ENCODE measurements at regions not wholly inside any gene's neighbourhood (a gene's known extent, or its start where the extent isn't known, plus 50 kb on each side); places are given as distances from the start of the nearest gene placed in this dataset.
A peak's percentile ranks its signal among the peaks of the same experiment; 100 is the strongest.

- Histone ChIP-seq H3K4me3 (ENCODE audit: low read depth in 1 of 3, low read length in 3 of 3) (no peak overlapping the region), H3K27me3 (ENCODE audit: control insufficient read depth in 3 of 3, insufficient read depth in 3 of 3, low read length in 3 of 3) (no peaks in the 10 kb centered on the region), H3K9me3 (ENCODE audit: control insufficient read depth in 2 of 2, insufficient read depth in 1 of 2, low read depth in 1 of 2, low read length in 1 of 2) (no peaks in the 10 kb centered on the region), H3K4me1 (ENCODE audit: control insufficient read depth in 3 of 3, insufficient read depth in 2 of 3, low read depth in 1 of 3, low read length in 2 of 3) (no peaks in the 10 kb centered on the region), H3K36me3 (ENCODE audit: control insufficient read depth in 3 of 3, insufficient read depth in 2 of 3, low read depth in 1 of 3, low read length in 3 of 3) (no peaks in the 10 kb centered on the region), H3K27ac (ENCODE audit: low read depth in 1 of 3, low read length in 2 of 3) (no peak overlapping the region)
- WGBS, 3 donors = 56 to 75% (median 66%) methylated on average over 25 of the region's 25 CpGs
- no peak for DNase-seq
- FAIRE-seq = no peak
Observed at GRCh38 chr9:134521817-134522501, 119.6 kb upstream of the COL5A1 start.

DNA sequence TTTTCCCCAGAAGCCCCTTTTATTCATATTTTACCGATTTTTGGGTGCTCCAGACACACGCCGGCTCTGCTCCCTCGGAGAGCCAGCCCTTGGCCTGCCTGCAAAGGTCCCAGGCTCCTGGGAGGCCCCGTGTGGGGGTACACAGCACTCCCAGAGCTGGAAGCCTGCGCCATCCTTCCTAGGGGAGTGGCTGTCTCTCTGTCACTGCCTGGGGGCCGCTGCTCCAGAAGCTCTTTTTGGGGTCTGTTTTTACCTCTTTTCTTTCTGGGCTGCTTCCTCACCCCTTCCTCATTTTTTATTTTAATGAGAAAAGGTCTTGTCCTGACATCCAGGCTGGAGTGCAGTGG lies 119.1 kb upstream of the COL5A1 start:
- H3K4me3 ChIP-seq (ENCODE audit: low read depth in 1 of 3, low read length in 3 of 3) = no peak overlapping the region
- H3K4me1 ChIP-seq (ENCODE audit: control insufficient read depth in 3 of 3, insufficient read depth in 2 of 3, low read depth in 1 of 3, low read length in 2 of 3) = no peaks in the 10 kb centered on the region
- no peaks in the 10 kb centered on the region for H3K9me3 ChIP-seq (ENCODE audit: control insufficient read depth in 2 of 2, insufficient read depth in 1 of 2, low read depth in 1 of 2, low read length in 1 of 2)
- H3K36me3 ChIP-seq (ENCODE audit: control insufficient read depth in 3 of 3, insufficient read depth in 2 of 3, low read depth in 1 of 3, low read length in 3 of 3) = no peaks in the 10 kb centered on the region
- WGBS, 3 donors = 75 to 82% (median 76%) methylated on average over 7 of the region's 7 CpGs
- no peak for DNase-seq
- no peak overlapping the region for H3K27ac ChIP-seq (ENCODE audit: low read depth in 1 of 3, low read length in 2 of 3)
- FAIRE-seq = no peak
- H3K27me3 ChIP-seq (ENCODE audit: control insufficient read depth in 3 of 3, insufficient read depth in 3 of 3, low read length in 3 of 3) = no peaks in the 10 kb centered on the region

DNA sequence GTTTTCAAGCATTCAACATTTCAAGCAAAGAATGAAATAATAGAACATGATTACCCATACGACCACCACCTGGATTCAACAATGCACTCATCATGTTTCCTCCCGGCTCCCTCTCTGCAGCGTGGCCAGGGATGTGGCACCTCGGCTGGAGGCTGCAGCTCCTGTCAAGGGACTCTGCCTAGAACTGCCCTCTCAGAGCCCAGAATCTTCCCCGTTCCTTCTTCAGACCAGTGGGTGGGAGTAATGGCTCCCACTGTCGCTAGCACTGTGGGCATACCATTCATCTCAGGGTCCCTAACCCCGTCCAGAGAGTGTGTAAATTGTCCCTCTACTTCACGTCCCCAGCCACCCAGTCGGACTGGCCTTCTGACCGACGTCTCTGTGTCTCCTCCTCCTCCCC lies 118.6 kb upstream of the COL5A1 start:
- DNase-seq = no peak
- no peak overlapping the region for H3K27ac ChIP-seq (ENCODE audit: low read depth in 1 of 3, low read length in 2 of 3)
- 77 to 85% (median 77%) methylated on average over 11 of the region's 11 CpGs for WGBS, 3 donors
- no peaks in the 10 kb centered on the region for H3K27me3 ChIP-seq (ENCODE audit: control insufficient read depth in 3 of 3, insufficient read depth in 3 of 3, low read length in 3 of 3)
- no peaks in the 10 kb centered on the region for H3K36me3 ChIP-seq (ENCODE audit: control insufficient read depth in 3 of 3, insufficient read depth in 2 of 3, low read depth in 1 of 3, low read length in 3 of 3)
- H3K9me3 ChIP-seq (ENCODE audit: control insufficient read depth in 2 of 2, insufficient read depth in 1 of 2, low read depth in 1 of 2, low read length in 1 of 2) = no peaks in the 10 kb centered on the region
- H3K4me1 ChIP-seq (ENCODE audit: control insufficient read depth in 3 of 3, insufficient read depth in 2 of 3, low read depth in 1 of 3, low read length in 2 of 3) = no peaks in the 10 kb centered on the region
- no peak overlapping the region for H3K4me3 ChIP-seq (ENCODE audit: low read depth in 1 of 3, low read length in 3 of 3)
- no peak for FAIRE-seq

GRCh38 chr9:134525070-134525815 lies 116.4 kb upstream of the COL5A1 start:
- WGBS, 3 donors = 82 to 87% (median 85%) methylated on average over 26 of the region's 26 CpGs
- FAIRE-seq (no peak), DNase-seq (no peak)
- Histone ChIP-seq H3K4me3 (ENCODE audit: low read depth in 1 of 3, low read length in 3 of 3) (no peak overlapping the region), H3K4me1 (ENCODE audit: control insufficient read depth in 3 of 3, insufficient read depth in 2 of 3, low read depth in 1 of 3, low read length in 2 of 3) (no peaks in the 10 kb centered on the region), H3K27ac (ENCODE audit: low read depth in 1 of 3, low read length in 2 of 3) (peak overlapping the region in 1 of 3 donors; percentile 59), H3K27me3 (ENCODE audit: control insufficient read depth in 3 of 3, insufficient read depth in 3 of 3, low read length in 3 of 3) (no peaks in the 10 kb centered on the region), H3K9me3 (ENCODE audit: control insufficient read depth in 2 of 2, insufficient read depth in 1 of 2, low read depth in 1 of 2, low read length in 1 of 2) (peaks cover 0 to under 1% of the 10 kb centered on the region in 2 donors), H3K36me3 (ENCODE audit: control insufficient read depth in 3 of 3, insufficient read depth in 2 of 3, low read depth in 1 of 3, low read length in 3 of 3) (no peaks in the 10 kb centered on the region)

- DNase-seq (peak in 1 of 2 donors; percentile 31), FAIRE-seq (no peak)
- 65 to 83% (median 75%) methylated on average over 26 of the region's 26 CpGs for WGBS, 3 donors
- Histone ChIP-seq H3K9me3 (ENCODE audit: control insufficient read depth in 2 of 2, insufficient read depth in 1 of 2, low read depth in 1 of 2, low read length in 1 of 2) (peaks cover 0 to 7% of the 10 kb centered on the region in 2 donors), H3K27ac (ENCODE audit: low read depth in 1 of 3, low read length in 2 of 3) (peak overlapping the region in 2 of 3 donors; percentile 59 to 63), H3K27me3 (ENCODE audit: control insufficient read depth in 3 of 3, insufficient read depth in 3 of 3, low read length in 3 of 3) (no peaks in the 10 kb centered on the region), H3K4me3 (ENCODE audit: low read depth in 1 of 3, low read length in 3 of 3) (no peak overlapping the region), H3K36me3 (ENCODE audit: control insufficient read depth in 3 of 3, insufficient read depth in 2 of 3, low read depth in 1 of 3, low read length in 3 of 3) (no peaks in the 10 kb centered on the region), H3K4me1 (ENCODE audit: control insufficient read depth in 3 of 3, insufficient read depth in 2 of 3, low read depth in 1 of 3, low read length in 2 of 3) (no peaks in the 10 kb centered on the region)
Observed at GRCh38 chr9:134525841-134526583, 115.6 kb upstream of the COL5A1 start.

DNA sequence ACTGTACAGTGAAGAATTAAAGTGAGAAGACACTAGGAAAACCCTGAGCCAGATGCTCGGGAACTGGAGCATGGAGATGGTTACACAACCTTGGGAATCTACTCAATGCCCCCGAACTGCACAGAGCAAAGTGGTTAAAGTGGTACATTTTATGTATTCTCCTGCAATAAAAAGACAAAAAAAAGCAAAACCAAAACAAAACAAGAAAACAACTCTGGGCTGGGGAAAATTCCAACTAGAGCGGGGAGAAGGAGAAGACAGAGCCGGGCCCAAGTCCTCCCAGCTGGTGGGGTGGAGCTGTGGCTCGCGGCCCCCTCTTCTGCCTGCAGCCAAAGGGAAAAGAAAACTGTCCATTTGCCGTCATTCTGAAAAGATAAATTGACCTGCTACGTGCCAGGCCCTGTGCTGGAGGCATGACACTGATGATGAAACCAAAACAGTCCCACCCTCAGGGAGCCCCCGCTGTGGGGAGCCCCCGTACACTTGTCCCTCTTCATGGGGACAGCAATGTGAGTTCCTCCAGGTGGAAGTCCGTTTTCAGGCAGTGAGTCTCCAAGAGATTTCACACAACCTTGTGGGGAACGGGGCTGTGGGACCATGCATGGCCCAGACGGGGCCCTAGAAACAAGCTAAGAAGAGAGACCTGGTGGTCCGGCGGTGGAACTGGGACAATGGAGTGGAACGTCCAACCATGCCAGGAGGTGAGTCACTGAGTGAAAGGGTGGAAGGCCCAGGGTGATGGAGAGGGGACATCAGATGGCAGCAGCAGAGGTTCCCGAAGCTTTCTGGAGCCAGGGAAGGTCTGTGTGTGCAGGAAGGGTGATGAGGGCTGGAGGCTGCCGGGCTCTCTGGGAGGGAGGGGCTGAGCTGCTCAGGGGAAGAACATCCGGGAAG lies 114.8 kb upstream of the COL5A1 start:
- Histone ChIP-seq H3K27me3 (ENCODE audit: control insufficient read depth in 3 of 3, insufficient read depth in 3 of 3, low read length in 3 of 3) (no peaks in the 10 kb centered on the region), H3K36me3 (ENCODE audit: control insufficient read depth in 3 of 3, insufficient read depth in 2 of 3, low read depth in 1 of 3, low read length in 3 of 3) (no peaks in the 10 kb centered on the region), H3K9me3 (ENCODE audit: control insufficient read depth in 2 of 2, insufficient read depth in 1 of 2, low read depth in 1 of 2, low read length in 1 of 2) (peaks cover 0 to 7% of the 10 kb centered on the region in 2 donors), H3K4me3 (ENCODE audit: low read depth in 1 of 3, low read length in 3 of 3) (no peak overlapping the region), H3K27ac (ENCODE audit: low read depth in 1 of 3, low read length in 2 of 3) (peak overlapping the region in 2 of 3 donors; percentile 59 to 63), H3K4me1 (ENCODE audit: control insufficient read depth in 3 of 3, insufficient read depth in 2 of 3, low read depth in 1 of 3, low read length in 2 of 3) (no peaks in the 10 kb centered on the region)
- DNase-seq = no peak
- 64 to 75% (median 74%) methylated on average over 19 of the region's 19 CpGs for WGBS, 3 donors
- FAIRE-seq = no peak

GRCh38 chr9:134530724-134531123 lies 110.9 kb upstream of the COL5A1 start:
- DNase-seq (no peak), FAIRE-seq (no peak)
- no peaks in the 10 kb centered on the region for H3K4me1 ChIP-seq (ENCODE audit: control insufficient read depth in 3 of 3, insufficient read depth in 2 of 3, low read depth in 1 of 3, low read length in 2 of 3)
- no peak overlapping the region for H3K4me3 ChIP-seq (ENCODE audit: low read depth in 1 of 3, low read length in 3 of 3)
- no peaks in the 10 kb centered on the region for H3K27me3 ChIP-seq (ENCODE audit: control insufficient read depth in 3 of 3, insufficient read depth in 3 of 3, low read length in 3 of 3)
- peaks cover 0 to 7% of the 10 kb centered on the region in 2 donors for H3K9me3 ChIP-seq (ENCODE audit: control insufficient read depth in 2 of 2, insufficient read depth in 1 of 2, low read depth in 1 of 2, low read length in 1 of 2)
- H3K36me3 ChIP-seq (ENCODE audit: control insufficient read depth in 3 of 3, insufficient read depth in 2 of 3, low read depth in 1 of 3, low read length in 3 of 3) = no peaks in the 10 kb centered on the region
- no peak overlapping the region for H3K27ac ChIP-seq (ENCODE audit: low read depth in 1 of 3, low read length in 2 of 3)
